HG03457 (cell line): ENCODE measurements at regions not wholly inside any gene's neighbourhood (a gene's known extent, or its start where the extent isn't known, plus 50 kb on each side); places are given as distances from the start of the nearest gene placed in this dataset.
"Not testable (repeated sequence)": the region's sequence is repeated elsewhere in the genome, so short reads cannot be mapped to it uniquely, and the experiment has no call there.

Source experiments
- ATAC-seq: cut with Tn5 transposase; IDR thresholded peaks from one replicate; pipeline ENCODE4 v1.9.1; 2021; ENCODE audit warnings: moderate number of reproducible peaks; ENCODE audit not compliant: unreplicated experiment

DNA sequence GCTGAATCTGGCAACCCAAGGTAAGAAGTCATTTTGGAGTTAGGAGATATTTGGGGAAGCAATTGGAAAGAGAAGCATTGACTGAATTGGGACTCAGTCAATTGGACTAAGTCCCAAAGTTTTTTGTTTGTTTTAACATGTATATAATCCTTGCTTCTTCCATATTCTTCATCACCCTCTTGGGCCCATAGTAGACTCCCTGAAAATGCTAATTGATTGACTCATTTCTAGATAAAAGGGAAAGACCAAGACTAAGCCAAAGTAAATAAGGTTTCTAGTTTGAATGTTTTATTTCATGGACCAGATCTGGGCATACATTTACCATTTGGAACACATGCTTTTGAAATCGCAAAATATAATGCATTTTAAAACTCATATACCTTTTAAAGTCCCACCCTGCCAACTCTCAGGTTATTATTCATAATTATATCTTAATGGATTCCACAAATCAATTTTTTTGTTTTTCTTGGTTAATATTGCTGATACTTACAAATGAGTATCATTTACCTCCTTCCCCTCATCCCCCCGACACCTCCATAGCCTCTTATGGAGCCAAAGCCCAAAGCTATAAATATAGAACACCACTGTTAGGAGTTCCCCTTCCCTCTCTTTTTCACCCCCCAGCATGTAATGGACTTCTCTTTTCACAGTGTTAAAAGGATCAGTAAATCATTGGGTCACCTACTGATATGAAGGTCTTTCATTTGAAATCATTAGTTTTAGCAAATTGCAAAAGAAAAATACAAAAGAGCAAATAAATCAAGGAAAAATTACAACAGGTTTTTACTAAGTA is 674.0 kb upstream of the SOX9 start:
- ATAC-seq = no peak

DNA sequence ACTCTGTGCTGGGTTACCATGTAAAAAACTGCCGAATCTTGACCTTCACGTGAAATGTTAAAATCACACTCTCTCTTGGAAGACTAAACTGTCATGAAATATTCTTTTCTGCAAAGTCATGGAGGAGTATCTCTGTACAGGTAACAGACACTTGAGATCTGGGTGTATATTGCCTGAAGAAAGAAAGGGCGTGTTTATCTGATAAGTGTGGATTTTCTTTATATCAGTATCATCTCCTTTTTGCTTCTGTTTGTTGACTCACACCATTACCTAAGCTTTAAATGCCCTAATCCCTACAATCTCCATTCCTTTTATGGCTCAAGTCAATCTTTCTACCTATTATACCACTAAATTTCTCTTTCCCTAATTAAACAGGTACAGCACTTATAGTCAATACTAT is 673.2 kb upstream of the SOX9 start:
- ATAC-seq = no peak

DNA sequence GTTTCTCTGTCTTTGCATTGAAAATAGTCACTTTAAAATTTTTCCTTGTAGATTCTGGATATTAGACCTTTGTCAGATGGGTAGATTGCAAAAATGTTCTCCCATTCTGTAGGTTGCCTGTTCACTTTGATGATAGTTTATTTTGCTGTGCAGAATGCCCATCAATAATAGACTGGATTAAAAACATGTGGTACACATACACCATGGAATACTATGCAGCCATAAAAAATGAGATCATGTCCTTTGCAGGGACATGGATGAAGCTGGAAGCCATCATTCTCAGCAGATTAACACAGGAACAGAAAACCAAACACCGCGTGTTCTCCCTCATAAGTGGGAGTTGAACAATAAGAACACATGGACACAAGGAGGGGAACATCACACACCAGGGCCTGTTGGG is 670.2 kb upstream of the SOX9 start:
- ATAC-seq = not testable (repeated sequence)

DNA sequence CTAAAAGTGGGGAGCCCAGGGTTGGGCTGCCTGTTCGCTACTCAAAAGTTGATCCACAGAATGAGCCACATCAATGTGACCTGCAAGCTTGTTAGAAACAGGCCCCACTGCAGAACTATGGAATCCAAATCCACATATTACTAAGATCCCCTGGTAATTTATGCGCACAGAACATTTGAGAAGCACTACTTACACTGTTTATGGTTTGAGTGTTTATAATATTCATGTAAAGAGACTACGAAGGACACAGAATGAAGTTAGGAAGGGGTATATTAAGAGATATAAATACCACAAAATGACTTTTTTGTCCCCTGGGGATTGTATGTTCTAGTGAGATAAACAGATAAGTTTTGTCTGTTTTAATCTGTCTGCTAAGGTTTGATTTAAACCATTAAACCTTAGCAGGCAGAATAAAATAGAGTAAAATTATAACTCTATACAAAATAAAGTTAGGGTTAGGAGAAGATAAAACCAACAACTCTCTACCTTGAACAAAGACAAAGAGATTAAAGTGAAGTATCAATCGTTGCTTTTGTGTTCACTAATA is 666.9 kb upstream of the SOX9 start:
- ATAC-seq = no peak

DNA sequence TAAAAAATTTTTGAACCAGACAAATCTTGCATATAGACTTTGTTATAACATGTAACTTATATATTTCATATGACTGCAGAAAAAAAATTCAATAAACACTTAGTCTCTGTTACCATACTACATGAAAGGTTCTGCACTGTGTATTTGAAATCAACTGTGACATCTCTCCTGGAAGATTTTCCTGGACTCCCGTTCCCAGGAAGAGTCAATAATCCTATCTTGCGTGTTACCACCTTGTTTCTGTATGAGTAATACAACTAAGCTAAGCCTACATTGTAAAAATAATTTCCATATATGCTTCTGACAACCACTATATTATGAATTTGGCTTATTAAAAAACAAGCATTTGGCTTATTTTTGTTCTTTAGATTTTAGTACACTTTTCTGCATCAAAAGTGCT is 665.6 kb upstream of the SOX9 start:
- no peak for ATAC-seq

DNA sequence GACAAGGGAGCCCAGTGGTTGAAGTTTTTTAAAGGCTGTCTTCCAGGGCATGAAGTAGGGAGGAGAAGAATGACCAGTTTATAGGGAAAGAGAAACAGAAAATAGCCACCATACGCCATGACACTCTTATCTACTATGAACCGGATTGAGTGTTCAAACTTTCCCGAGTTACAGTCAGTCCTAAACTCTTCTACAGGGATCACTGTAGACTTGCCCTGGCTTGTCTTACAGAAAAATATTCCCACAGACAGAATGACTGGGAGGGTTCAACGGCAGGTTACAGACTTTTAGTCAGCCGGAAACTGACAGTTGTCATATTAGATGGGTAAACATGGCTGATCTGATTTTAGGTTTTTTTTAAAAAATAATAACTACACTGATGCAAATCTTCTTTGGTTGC is 662.5 kb upstream of the SOX9 start:
- ATAC-seq = no peak

DNA sequence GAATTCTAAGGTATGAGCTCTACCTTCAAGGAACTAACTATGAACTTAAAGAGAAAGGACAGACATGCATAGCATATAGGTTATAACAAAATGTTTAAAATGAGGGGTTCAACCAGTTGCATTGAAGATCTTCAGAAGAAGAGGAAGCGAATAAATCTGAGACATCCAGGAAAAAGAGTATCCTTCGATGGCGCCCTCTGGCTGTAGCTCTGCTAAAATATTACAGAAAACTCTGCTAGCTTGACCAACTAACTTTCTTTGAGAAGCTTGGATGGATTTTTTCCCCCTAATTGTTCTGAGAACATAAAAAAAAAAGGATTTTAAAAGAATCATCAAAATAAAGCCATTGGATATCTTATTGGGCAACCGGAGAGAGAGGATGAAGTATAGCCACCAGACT is 659.9 kb upstream of the SOX9 start:
- ATAC-seq = no peak

DNA sequence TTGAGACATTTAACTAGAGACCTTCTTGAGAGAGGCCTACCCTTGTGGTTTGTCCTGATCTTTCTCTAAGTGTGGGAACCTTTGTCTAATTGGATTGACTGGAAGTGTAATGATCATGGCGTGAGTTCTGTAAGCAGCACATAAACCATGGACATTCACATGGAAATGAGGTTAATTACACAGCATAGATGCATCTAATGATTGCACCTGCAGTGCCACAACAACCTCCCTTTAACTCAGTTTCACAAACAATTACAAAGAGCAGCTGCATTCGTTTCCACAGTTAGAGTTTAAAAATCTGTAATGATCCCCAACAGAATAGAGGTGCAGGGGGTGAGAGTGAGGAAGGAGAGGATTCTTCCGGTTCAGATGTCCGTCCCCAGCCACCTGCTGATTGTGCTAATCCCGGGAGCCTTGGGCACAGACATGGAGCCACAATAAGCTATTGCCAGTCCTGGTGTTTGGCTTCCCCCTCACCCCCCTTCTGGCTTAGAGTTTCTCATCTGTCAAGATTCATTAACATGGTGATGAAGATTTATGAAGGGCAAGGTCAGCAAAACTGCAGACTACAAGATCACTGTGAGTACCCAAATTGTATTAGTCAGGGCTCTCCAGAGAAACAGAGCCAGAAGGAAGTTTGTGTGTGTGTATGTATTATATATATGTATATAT is 659.2 kb upstream of the SOX9 start:
- ATAC-seq = no peak

DNA sequence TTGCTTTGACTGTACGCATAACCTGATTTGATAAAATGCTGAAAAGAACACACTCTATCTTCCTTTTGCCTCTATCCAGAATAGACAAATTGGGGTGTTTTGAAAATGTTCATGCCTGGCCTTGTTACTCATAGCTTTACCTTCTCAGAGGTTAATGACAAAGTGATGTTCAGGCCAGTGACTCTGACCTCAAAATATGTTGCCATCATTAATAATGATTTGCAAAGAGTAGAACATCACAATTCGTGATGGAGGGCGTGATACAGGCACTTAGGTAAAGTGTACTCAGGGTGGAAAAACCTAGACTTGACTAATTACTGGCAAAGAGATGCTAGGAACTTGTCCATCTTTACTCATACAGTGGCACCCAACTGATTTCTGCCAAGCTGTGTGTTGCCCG is 656.6 kb upstream of the SOX9 start:
- ATAC-seq = no peak

DNA sequence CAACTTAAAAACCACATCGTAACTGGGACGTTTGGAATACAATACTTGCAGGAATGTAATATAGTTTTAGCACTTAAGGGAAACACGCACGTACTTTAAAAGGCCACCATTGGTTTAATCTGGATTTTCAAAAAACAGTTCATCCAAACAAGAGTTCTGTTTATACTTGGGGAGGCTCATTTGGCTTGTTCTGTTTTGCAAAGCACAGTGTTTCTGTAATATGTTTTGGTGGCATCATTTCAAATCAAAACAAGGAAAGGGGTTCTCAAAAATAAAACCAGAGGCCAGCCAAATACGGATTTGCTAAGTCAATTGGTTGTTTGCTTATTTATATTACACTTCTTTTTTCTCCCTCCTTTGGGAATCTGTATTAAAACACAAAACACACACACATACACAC is 656.1 kb upstream of the SOX9 start:
- no peak for ATAC-seq

DNA sequence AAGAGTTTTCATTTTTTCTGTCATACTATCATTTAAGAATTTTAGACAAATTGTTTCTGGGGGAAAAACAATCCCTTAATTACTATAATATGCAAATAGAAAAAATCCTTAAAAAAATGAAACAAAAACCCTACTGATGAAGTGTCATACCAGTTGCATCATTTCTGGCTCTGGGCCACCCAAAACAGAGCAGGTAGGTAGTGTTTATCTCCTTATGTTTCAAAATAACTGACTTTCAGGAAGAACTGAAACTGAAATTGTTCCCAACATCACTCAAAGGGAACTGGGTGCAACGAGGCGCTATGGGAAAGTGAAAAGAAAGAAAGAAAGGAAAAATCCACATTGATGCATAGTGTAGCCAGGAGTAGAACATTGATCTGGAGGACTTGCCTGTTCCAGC is 653.1 kb upstream of the SOX9 start:
- ATAC-seq = no peak

DNA sequence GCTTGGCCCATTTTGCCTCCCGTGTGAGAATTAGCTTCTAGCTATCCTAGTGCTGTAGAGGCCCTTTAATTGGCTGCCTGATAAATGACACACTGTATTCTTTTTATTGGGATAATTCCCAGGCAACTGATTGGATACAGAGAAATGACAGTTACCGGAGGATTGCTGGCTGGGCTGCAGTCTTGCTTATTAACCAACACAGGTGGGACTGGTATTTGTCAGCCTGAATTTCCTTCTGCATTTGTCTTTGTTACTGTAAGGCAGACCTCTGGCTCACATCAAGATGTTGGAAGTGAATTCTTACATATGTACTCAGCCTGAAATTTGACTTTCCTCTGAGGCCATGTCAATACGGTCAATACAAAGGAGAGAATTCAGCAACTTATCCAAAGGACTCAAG is 650.8 kb upstream of the SOX9 start:
- no peak for ATAC-seq

DNA sequence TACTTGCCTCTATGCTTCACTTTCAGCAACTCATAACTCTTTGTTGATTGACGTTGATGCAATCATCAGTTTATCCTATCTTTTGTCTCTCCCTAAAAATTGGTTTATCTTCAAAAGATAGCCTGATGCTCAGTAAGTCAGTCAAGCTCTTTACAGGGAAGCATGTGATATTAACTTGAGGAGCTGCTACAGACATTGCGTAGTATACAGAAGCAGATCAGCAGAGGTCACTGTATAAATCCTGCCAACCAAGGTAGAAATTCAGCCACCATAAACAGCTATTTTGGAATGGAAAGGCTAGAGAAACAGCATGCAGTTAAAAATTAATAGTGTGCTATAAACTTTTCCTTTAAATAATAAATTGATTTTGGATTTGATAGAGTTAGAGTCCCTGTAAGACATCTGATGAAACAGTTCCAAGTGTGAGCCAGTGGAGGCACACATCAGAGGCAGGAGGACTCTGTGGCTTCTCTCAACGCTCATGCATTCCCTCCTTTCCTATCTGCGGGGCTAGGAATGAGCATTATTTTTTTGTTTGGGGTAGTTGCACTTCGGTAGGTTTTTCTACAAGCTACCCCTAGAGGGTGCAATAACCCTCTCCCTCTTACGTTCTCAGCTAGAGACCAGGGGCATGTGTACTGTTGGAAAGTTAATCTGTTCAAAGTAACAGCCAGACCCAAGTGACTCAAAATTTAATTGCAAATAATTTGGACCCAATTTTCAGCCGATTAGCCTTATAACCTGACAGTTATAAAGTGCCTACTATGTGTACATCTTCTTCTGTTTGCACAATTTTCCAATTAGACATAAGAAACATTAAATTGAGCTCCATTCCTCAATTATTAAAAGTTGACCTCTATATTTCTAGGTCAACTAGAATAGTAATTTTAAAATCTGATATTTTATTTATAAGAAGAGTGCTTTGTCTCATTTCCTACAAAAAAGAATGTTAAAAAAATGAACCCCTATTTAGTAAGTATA is 647.7 kb upstream of the SOX9 start:
- no peak for ATAC-seq

DNA sequence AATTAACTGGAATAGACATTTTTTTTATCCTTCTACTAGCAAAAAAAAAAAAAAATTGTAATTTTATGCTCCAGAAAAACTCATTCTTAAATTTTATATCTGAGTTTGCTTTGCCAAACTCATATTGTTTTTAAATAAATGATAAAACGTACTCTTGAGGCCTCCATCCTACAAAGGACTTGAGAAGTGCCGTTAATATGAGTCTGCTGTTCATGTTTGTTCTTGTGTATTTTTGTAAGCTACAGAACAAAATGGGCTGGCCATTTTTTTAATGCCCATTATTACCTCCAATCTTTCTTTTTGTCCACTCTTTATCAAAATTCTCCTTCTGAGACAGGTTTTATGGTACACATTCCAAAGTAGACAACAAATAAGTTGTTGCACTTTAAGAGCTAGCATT is 643.5 kb upstream of the SOX9 start:
- no peak for ATAC-seq

DNA sequence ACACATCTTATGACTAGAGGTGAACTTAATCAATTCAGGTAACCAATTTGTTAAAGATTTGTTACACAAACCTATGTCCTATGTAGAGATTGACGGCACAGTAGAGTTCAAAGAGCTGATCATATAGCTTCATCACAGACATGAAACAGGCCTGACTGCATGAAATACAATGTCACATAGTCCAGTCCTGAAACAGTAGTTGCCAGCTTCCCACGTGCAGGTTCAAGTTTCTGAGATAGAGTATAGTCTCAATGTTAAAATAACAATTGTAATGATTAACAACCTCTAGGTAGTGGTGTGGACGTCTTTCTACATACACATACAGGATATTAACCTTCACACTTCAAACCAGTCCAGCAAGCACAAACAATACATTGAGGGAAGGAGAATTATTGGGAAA is 640.7 kb upstream of the SOX9 start:
- ATAC-seq = no peak

DNA sequence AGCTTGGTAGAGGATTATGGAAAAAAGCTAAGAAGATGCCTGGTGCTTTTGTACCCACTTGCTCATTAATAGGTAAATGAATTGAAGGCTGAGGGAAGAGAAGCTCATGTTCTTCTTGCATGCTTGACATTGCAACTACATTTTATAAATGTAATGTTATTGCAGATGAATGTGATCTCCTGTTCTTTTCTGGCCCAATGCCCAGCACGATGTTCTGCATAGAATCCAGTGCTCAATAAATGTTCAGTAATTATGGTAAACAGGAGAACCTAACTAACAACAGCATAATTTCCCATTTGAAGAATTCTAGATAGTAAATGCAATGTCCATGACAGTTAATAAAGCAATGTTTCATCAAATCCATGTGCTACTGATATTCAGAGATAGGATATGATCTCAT is 638.2 kb upstream of the SOX9 start:
- no peak for ATAC-seq

DNA sequence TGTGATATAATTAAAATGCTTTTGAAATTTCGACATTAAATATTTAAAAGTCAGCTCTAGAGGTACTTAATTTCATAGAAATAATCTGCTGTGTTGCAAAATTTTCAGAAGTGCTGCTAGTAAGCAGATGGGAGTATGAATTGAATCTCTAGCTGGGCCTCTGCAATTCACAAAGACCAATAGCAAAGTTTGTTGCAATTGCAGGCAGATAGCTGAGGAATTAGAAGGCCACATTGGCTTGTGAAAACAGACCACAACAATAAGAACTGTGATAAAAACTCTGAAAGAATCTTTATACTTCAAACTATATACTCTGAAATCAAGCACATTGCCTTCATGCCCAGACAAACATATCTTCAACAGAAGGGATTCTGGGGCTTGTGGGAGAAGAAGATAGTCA is 636.3 kb upstream of the SOX9 start:
- no peak for ATAC-seq

DNA sequence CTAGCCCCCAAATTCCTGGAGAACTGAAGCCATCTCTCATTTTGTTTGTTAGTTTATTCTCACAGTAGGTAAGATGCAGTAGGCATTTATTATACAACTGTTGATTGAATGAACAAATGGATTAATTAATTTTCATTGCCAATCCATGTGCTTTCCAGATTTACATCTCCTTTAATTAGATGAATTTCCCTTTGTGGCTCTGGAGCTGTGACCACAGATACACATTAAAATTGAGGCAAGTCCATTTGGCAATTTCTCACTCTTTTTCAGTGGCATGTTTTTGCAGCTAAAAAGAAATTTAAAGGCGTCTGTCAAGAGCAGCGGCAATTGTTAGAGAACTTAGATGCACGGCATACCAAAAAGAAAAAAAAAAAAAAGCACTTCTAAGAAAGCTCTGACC is 635.4 kb upstream of the SOX9 start:
- no peak for ATAC-seq

DNA sequence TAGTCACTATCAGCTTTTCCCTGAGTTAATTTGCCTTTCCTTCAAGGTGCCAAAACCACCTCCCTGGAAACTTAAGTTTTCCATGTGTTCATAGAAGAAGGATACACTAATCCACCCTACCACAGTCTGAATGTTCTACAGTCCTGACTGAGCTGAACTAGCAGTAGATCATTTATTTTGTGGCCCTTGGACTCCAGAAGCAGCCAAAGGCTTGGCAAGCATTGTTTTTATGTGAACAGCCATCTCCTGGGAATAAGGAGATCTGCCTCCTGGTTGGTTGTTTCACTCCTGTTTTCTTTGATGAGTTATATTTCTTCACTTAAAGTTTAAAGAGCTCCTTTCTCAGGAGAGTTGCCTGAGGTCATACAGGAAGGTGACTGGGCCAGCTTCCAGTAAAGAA is 634.6 kb upstream of the SOX9 start:
- ATAC-seq = no peak

DNA sequence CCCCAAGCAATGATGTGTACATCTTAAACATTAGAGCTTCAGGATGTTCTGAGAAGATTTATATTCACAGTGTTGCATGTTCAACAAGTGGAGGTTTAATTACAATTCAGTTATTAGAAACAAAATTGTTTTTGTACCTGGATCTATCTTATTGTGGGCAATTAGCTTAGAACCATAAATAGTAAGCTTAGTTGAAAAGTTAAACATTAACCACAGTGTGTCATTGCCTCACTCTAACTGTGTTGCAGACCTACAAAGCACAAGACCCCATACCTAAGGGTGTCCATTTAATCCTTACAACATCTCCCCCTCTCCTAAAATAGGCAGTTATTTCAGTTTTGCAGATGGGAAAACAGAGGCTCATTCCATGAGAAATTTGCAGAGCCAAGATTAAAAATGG is 632.0 kb upstream of the SOX9 start:
- ATAC-seq = no peak

DNA sequence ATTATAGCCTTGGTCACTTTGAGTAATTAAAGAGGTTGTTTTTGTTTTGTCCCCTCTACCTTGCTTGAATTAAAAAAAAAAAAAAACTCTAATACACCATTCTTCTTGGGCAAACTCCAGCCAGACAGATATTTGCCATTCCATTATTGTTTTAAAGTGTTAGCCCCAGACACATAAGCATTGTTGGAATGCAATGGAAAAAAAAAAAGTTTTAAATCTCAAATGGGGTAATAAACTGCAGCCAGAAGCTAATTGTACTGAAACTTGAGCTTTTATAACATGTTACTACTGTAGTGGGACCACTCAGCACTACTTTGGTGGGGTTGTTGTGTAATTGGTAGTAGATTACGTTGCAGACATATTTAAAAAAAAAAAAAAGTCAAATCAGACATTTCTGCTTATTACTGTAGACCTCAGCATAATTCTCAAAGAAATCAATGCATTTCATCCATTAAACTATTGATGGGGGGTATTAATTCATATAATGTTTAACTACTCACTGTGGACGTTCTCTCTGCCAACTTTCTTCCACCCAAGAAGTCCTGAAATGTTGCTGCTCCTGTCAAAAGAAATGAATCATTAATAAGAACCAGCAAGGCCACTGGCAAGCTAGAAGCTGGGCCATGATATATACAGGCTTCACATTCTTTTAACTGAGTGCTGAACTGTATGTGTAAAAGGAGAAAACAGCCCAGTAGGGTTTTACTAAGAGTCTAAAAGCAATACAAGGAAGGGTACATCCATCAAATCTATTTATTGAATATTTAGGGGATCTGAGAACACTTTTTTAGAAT is 626.6 kb upstream of the SOX9 start:
- ATAC-seq = no peak
